AG04450 (cell line): ENCODE measurements at regions not wholly inside any gene's neighbourhood (a gene's known extent, or its start where the extent isn't known, plus 50 kb on each side); places are given as distances from the start of the nearest gene placed in this dataset.

Experiments used
- CTCF ChIA-PET: fragments of 300-600, 350-600 bp; formaldehyde crosslinking; extraction: SDS; loops from one replicate; lab custom pipeline; 2022; ENCODE audit warnings: antibody characterized with exemption, inconsistent platforms; lab: Charles Lee
- POLR2A ChIA-PET: fragments of 350-600 bp; formaldehyde crosslinking; extraction: SDS; loops from one replicate; lab custom pipeline; 2021; ENCODE audit warnings: antibody characterized with exemption, inconsistent platforms; lab: Yijun Ruan, JAX
- DNase-seq: peaks from one replicate; pipeline ENCODE4 v3.0.0-alpha.2; 2011; ENCODE audit warnings: low read depth, low spot score
- H3K27ac ChIP-seq: one replicate; pipeline ENCODE4 v1.5.1; 2012; ENCODE audit warnings: low read depth, low read length, control low read depth
- H3K27me3 ChIP-seq: one replicate; pipeline ENCODE4 v1.6.0; 2012; ENCODE audit warnings: low read length; ENCODE audit not compliant: control insufficient read depth, insufficient read depth
- H3K4me3 ChIP-seq: 2 replicates; pipeline ENCODE4 v1.5.1; 2011; ENCODE audit warnings: mild to moderate bottlenecking, low read depth, low read length, control low read depth
- H3K9me3 ChIP-seq: 2 replicates; pipeline ENCODE4 v1.5.1; 2012; ENCODE audit warnings: low read length; ENCODE audit not compliant: control insufficient read depth, insufficient read depth
- CTCF ChIP-seq: IDR thresholded peaks from 2 replicates; pipeline ENCODE4 v1.5.1; 2011; ENCODE audit warnings: low read depth, low read length, control low read depth, inconsistent platforms

DNA sequence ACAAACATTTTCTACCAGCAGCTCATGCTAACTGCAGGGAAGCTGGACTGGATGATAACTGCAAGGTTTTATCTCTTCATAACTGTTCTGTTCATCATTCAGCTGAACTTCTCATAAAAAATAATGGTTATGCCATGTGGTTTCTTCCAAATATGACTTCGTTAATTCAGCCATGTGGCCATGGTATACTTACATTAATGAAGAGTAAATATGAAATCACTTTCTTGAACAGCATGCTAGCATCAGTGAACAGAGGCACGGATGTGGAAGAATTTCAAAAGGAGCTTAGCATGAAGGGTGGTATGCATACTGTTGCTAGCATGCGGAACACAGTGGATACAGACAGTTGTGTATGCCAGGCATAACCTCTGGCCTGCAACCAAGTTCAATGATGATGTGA is 1417.0 kb upstream of the CDH8 start:
- Histone ChIP-seq H3K27ac (no peak overlapping the region), H3K27me3 (no peaks in the 10 kb centered on the region), H3K4me3 (no peak overlapping the region), H3K9me3 (no peaks in the 10 kb centered on the region)
- DNase-seq: no peak
- POLR2A ChIA-PET: no interaction called here
- CTCF ChIA-PET: no interaction called here
- TF ChIP-seq CTCF: no peak

- H3K27me3 ChIP-seq: no peaks in the 10 kb centered on the region
- CTCF ChIA-PET: no interaction called here
- no peaks in the 10 kb centered on the region for H3K9me3 ChIP-seq
- no peak for TF ChIP-seq CTCF
- no peak for DNase-seq
- no peak overlapping the region for H3K27ac ChIP-seq
- no peak overlapping the region for H3K4me3 ChIP-seq
- POLR2A ChIA-PET: no interaction called here
These were observed 1410.9 kb upstream of the CDH8 start for GRCh38 chr16:63447121-63447520.

DNA sequence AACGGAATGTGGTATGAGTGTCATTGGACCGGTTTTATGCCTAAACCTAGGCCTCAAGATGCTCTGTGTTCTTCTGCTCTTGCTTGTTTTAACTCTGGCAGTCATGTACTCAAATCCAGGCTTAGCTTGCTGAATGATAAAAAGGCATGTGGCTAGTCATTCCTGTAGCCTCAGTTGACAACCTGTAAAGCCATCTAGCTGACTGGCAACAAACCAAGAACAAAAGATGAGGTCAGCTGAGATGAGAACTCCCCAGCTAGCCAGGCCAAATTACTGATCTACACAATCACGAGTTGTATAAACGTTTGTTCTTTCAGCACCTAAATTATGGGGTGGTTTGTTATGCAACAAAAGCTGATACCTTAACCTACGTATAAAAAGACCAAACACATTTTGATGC is 1406.0 kb upstream of the CDH8 start:
- Histone ChIP-seq H3K9me3 (no peaks in the 10 kb centered on the region), H3K27ac (no peak overlapping the region), H3K27me3 (no peaks in the 10 kb centered on the region), H3K4me3 (no peak overlapping the region)
- no peak for TF ChIP-seq CTCF
- ChIA-PET POLR2A (no interaction called here), CTCF (no interaction called here)
- no peak for DNase-seq

- no peak for DNase-seq
- Histone ChIP-seq H3K27me3 (no peaks in the 10 kb centered on the region), H3K27ac (no peak overlapping the region), H3K4me3 (no peak overlapping the region), H3K9me3 (no peaks in the 10 kb centered on the region)
- TF ChIP-seq CTCF: no peak
- CTCF ChIA-PET: no interaction called here
- POLR2A ChIA-PET: no interaction called here
These were observed 1390.1 kb upstream of the CDH8 start for GRCh38 chr16:63426275-63426870.

- Histone ChIP-seq H3K27me3 (no peaks in the 10 kb centered on the region), H3K27ac (no peak overlapping the region), H3K4me3 (no peak overlapping the region), H3K9me3 (no peaks in the 10 kb centered on the region)
- TF ChIP-seq CTCF: no peak
- POLR2A ChIA-PET: no interaction called here
- CTCF ChIA-PET: no interaction called here
- DNase-seq: no peak
These were observed 1386.5 kb upstream of the CDH8 start for GRCh38 chr16:63422715-63423114.
